Liver (tissue), 8 donors: ENCODE measurements at regions not wholly inside any gene's neighbourhood (a gene's known extent, or its start where the extent isn't known, plus 50 kb on each side); places are given as distances from the start of the nearest gene placed in this dataset.

Source experiments
- DNase-seq: peaks from one replicate; pipeline ENCODE4 v3.0.0-alpha.2; 2017; ENCODE audit warnings: low spot score
- H3K27ac ChIP-seq, 2 donors: one replicate each; pipeline ENCODE4 v1.7.0; 2013; ENCODE audit warnings: inconsistent platforms in 2 of 2, low read length in 2 of 2, control low read depth in 1 of 2, low read depth in 1 of 2, mild to moderate bottlenecking in 1 of 2
- H3K27me3 ChIP-seq, 4 donors: one replicate each; pipeline versions ENCODE4 v1.6.1 to v1.7.0; 2013; ENCODE audit warnings: low read length in 3 of 4, inconsistent platforms in 1 of 4, mild to moderate bottlenecking in 1 of 4, moderate library complexity in 1 of 4; ENCODE audit not compliant: control insufficient read depth in 4 of 4, insufficient read depth in 4 of 4
- H3K36me3 ChIP-seq, 4 donors: one replicate each; pipeline versions ENCODE4 v1.6.1 to v1.7.0; 2013; ENCODE audit warnings: low read length in 3 of 4, mild to moderate bottlenecking in 3 of 4, low read depth in 1 of 4, moderate library complexity in 1 of 4; ENCODE audit not compliant: control insufficient read depth in 4 of 4, insufficient read depth in 3 of 4
- H3K4me1 ChIP-seq, 4 donors: one replicate each; pipeline versions ENCODE4 v1.6.1 to v1.7.0; 2013; ENCODE audit warnings: low read length in 3 of 4, mild to moderate bottlenecking in 3 of 4, moderate library complexity in 1 of 4; ENCODE audit not compliant: control insufficient read depth in 4 of 4, insufficient read depth in 4 of 4
- H3K4me3 ChIP-seq, 3 donors: one replicate each; pipeline versions ENCODE4 v1.6.1 to v1.7.0; 2013; ENCODE audit warnings: low read length in 3 of 3, control low read depth in 1 of 3, low read depth in 1 of 3, mild to moderate bottlenecking in 1 of 3
- H3K9ac ChIP-seq, 2 donors: one replicate each; pipeline ENCODE4 v1.7.0; 2013; ENCODE audit warnings: low read length in 2 of 2, mild to moderate bottlenecking in 2 of 2, moderate library complexity in 2 of 2, control low read depth in 1 of 2, low read depth in 1 of 2
- H3K9me3 ChIP-seq, 4 donors: one replicate each; pipeline versions ENCODE4 v1.6.1 to v1.7.0; 2013; ENCODE audit warnings: low read length in 3 of 4; ENCODE audit not compliant: control insufficient read depth in 4 of 4
- FOXA1 ChIP-seq: IDR thresholded peaks from 2 replicates; pipeline ENCODE4 v1.6.1; 2016; ENCODE audit warnings: antibody characterized with exemption
- FOXA2 ChIP-seq: IDR thresholded peaks from 2 replicates; pipeline ENCODE4 v1.6.1; 2016; ENCODE audit warnings: antibody characterized with exemption
- GABPA ChIP-seq, 2 donors: IDR thresholded peaks in 1 of 2; conservative IDR thresholded peaks in 1 of 2; 2 replicates each; pipeline ENCODE4 v1.6.1; 2016; ENCODE audit warnings: antibody characterized with exemption in 2 of 2, mild to moderate bottlenecking in 1 of 2, moderate library complexity in 1 of 2
- HNF4G ChIP-seq: IDR thresholded peaks from 2 replicates; pipeline ENCODE4 v1.6.1; 2016; ENCODE audit warnings: antibody characterized with exemption
- RAD21 ChIP-seq, 2 donors: IDR thresholded peaks; 2 replicates each; pipeline ENCODE4 v1.6.1; 2016; ENCODE audit warnings: antibody characterized with exemption in 2 of 2, mild to moderate bottlenecking in 2 of 2
- RXRA ChIP-seq, 2 donors: IDR thresholded peaks; 2 replicates each; pipeline ENCODE4 v1.6.1; 2017 to 2018; ENCODE audit warnings: antibody characterized with exemption in 2 of 2, mild to moderate bottlenecking in 1 of 2
- TAF1 ChIP-seq: conservative IDR thresholded peaks from 2 replicates; pipeline ENCODE4 v1.6.1; 2016; ENCODE audit warnings: antibody characterized with exemption, mild to moderate bottlenecking
- YY1 ChIP-seq: IDR thresholded peaks from 2 replicates; pipeline ENCODE4 v1.6.1; 2016; ENCODE audit warnings: antibody characterized with exemption, mild to moderate bottlenecking
- WGBS: extraction: QIAGEN DNeasy Blood & Tissue Kit; methylation state at CpG from one replicate; pipeline ENCODE4 v1.1.7; 2013; 5-methylcytosine and 5-hydroxymethylcytosine counted together
- TF ChIP-seq, protein P1 (sequence below): IDR thresholded peaks from 2 replicates; pipeline ENCODE4 v1.6.1; 2016; ENCODE audit warnings: antibody characterized with exemption
- TF ChIP-seq, protein P2 (sequence below): IDR thresholded peaks from 2 replicates; pipeline ENCODE4 v1.6.1; 2016; ENCODE audit warnings: antibody characterized with exemption, mild to moderate bottlenecking
- TF ChIP-seq, protein P3 (sequence below): fragments of 150-350 bp; IDR thresholded peaks from 2 replicates; pipeline ENCODE4 v1.5.1; 2017; ENCODE audit warnings: improper control_type of control experiment, low read depth, low read length; ENCODE audit not compliant: missing input control
- TF ChIP-seq, protein P4 (sequence below): IDR thresholded peaks from 2 replicates; pipeline ENCODE4 v1.6.1; 2016; ENCODE audit warnings: antibody characterized with exemption
- TF ChIP-seq, protein P5 (sequence below): IDR thresholded peaks from 2 replicates; pipeline ENCODE4 v1.6.1; 2016; ENCODE audit warnings: antibody characterized with exemption
- donor health status: healthy.
- donor health status: healthy.
- donor health status: healthy.
- donor health status: healthy.
- donor health status: healthy.

DNA sequence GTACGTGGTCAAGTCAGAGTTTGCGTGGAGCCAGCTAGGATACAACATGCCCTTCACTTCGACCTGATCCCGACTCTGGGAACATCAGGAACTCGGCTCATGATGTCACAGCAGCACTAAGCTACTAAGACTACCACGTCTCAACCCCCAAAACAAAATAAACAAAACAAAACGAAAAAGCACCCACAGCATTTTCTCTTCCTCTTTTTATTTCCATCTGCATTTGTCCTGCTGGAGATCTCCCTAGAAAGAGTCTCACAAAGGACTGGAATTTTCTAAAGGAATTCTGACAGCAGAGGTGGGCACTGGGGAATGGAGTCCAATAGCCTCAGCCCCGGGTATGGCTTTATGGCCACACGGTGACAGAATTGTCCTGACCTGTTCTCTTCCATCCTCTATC, 196.6 kb downstream of the SALL1 start (continued):
- TF ChIP-seq, protein P1, sequence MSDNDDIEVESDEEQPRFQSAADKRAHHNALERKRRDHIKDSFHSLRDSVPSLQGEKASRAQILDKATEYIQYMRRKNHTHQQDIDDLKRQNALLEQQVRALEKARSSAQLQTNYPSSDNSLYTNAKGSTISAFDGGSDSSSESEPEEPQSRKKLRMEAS, result no peak
- TF ChIP-seq RXRA (IDR thresholded peaks at IDR 0.05), result no peak
- TF ChIP-seq, protein P2, sequence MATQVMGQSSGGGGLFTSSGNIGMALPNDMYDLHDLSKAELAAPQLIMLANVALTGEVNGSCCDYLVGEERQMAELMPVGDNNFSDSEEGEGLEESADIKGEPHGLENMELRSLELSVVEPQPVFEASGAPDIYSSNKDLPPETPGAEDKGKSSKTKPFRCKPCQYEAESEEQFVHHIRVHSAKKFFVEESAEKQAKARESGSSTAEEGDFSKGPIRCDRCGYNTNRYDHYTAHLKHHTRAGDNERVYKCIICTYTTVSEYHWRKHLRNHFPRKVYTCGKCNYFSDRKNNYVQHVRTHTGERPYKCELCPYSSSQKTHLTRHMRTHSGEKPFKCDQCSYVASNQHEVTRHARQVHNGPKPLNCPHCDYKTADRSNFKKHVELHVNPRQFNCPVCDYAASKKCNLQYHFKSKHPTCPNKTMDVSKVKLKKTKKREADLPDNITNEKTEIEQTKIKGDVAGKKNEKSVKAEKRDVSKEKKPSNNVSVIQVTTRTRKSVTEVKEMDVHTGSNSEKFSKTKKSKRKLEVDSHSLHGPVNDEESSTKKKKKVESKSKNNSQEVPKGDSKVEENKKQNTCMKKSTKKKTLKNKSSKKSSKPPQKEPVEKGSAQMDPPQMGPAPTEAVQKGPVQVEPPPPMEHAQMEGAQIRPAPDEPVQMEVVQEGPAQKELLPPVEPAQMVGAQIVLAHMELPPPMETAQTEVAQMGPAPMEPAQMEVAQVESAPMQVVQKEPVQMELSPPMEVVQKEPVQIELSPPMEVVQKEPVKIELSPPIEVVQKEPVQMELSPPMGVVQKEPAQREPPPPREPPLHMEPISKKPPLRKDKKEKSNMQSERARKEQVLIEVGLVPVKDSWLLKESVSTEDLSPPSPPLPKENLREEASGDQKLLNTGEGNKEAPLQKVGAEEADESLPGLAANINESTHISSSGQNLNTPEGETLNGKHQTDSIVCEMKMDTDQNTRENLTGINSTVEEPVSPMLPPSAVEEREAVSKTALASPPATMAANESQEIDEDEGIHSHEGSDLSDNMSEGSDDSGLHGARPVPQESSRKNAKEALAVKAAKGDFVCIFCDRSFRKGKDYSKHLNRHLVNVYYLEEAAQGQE, result no peak

DNA sequence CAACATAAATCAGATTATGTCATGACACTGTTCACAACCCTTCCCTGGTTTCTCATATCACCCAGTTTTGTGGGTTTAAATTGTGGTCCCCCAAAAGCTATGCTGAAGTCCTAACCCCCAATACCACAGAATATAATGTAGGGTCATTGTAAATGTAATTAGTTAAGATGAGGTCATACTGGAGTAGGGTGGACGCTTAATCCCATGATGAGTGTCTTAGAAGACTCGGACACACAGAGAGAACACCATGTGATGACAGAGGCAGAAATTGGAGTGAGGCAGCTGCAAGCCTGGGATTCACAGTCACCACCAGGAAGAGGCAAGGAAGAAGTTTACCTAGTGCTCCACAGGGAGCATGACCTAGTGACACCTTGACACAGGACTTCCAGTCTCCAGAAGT, 197.8 kb downstream of the SALL1 start:
- 92% methylated on average over 2 of the region's 2 CpGs for WGBS
- Histone ChIP-seq H3K4me1 (no peaks in the 10 kb centered on the region), H3K4me3 (no peak overlapping the region), H3K27me3 (no peaks in the 10 kb centered on the region), H3K9me3 (no peaks in the 10 kb centered on the region), H3K9ac (no peak overlapping the region), H3K36me3 (no peaks in the 10 kb centered on the region), H3K27ac (no peak overlapping the region)
- TF ChIP-seq, protein P3, sequence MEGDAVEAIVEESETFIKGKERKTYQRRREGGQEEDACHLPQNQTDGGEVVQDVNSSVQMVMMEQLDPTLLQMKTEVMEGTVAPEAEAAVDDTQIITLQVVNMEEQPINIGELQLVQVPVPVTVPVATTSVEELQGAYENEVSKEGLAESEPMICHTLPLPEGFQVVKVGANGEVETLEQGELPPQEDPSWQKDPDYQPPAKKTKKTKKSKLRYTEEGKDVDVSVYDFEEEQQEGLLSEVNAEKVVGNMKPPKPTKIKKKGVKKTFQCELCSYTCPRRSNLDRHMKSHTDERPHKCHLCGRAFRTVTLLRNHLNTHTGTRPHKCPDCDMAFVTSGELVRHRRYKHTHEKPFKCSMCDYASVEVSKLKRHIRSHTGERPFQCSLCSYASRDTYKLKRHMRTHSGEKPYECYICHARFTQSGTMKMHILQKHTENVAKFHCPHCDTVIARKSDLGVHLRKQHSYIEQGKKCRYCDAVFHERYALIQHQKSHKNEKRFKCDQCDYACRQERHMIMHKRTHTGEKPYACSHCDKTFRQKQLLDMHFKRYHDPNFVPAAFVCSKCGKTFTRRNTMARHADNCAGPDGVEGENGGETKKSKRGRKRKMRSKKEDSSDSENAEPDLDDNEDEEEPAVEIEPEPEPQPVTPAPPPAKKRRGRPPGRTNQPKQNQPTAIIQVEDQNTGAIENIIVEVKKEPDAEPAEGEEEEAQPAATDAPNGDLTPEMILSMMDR, result no peak
- TF ChIP-seq, protein P4, sequence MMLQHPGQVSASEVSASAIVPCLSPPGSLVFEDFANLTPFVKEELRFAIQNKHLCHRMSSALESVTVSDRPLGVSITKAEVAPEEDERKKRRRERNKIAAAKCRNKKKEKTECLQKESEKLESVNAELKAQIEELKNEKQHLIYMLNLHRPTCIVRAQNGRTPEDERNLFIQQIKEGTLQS, result no peak
- no peak for TF ChIP-seq GABPA (IDR thresholded peaks at IDR 0.05 in 1 of 2, conservative IDR thresholded peaks at IDR 0.05 in 1 of 2)
- TF ChIP-seq FOXA1, result no peak
- TF ChIP-seq YY1, result no peak
- no peak for TF ChIP-seq RXRA (IDR thresholded peaks at IDR 0.05)
- no peak for TF ChIP-seq FOXA2
- TF ChIP-seq HNF4G, result no peak
- no peak for DNase-seq

DNA sequence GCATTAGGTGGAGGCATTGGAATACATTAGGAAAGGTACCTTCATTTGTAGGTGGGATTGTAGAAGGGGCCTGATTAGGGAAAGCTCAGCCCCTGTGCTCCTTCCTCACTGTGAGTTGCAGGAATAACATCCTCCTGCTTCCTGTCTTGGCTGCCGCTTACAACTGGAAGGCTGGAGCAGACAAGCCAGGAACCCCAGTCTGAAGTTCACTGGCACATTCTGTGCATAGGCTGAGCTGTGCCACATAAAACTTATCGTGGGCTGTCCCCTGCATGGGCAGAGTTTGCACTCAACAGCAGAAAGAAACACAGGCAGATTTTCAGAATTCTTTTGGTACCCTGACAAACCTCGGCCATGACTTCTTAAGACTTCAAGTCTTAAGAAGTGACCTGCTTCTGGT, 200.1 kb downstream of the SALL1 start:
- Histone ChIP-seq H3K27ac (no peak overlapping the region), H3K9me3 (no peaks in the 10 kb centered on the region), H3K4me1 (no peaks in the 10 kb centered on the region), H3K27me3 (no peaks in the 10 kb centered on the region), H3K4me3 (no peak overlapping the region), H3K36me3 (no peaks in the 10 kb centered on the region), H3K9ac (no peak overlapping the region)
- TF ChIP-seq TAF1 (no peak), GABPA (IDR thresholded peaks at IDR 0.05 in 1 of 2, conservative IDR thresholded peaks at IDR 0.05 in 1 of 2) (no peak), RAD21 (IDR thresholded peaks at IDR 0.05) (no peak), FOXA1 (no peak)
- TF ChIP-seq, protein P1, result no peak
- TF ChIP-seq, protein P5, sequence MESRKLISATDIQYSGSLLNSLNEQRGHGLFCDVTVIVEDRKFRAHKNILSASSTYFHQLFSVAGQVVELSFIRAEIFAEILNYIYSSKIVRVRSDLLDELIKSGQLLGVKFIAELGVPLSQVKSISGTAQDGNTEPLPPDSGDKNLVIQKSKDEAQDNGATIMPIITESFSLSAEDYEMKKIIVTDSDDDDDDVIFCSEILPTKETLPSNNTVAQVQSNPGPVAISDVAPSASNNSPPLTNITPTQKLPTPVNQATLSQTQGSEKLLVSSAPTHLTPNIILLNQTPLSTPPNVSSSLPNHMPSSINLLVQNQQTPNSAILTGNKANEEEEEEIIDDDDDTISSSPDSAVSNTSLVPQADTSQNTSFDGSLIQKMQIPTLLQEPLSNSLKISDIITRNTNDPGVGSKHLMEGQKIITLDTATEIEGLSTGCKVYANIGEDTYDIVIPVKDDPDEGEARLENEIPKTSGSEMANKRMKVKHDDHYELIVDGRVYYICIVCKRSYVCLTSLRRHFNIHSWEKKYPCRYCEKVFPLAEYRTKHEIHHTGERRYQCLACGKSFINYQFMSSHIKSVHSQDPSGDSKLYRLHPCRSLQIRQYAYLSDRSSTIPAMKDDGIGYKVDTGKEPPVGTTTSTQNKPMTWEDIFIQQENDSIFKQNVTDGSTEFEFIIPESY, result no peak
- DNase-seq, result no peak
- 83% methylated on average over 3 of the region's 3 CpGs for WGBS
